PC-3 (cell line): ENCODE measurements at regions not wholly inside any gene's neighbourhood (a gene's known extent, or its start where the extent isn't known, plus 50 kb on each side); places are given as distances from the start of the nearest gene placed in this dataset.

ENCODE experiments used
- ATAC-seq: fragments of 200-7000 bp; cut with Tn5 transposase; 2 replicates; pipeline ENCODE4 v1.9.1; 2020; ENCODE audit warnings: mild to moderate bottlenecking, moderate library complexity
- BruUV-seq: library from RNA; stranded (reverse); fragments of 400-500 nt; replicated peaks from 2 replicates; lab custom pipeline; 2021; lab: Mats Ljungman, UMichigan
- CTCF ChIA-PET: fragments of 300-600 bp; sonication (Branson Sonifier 250); formaldehyde crosslinking; loops from one replicate; lab custom pipeline; 2022; ENCODE audit warnings: antibody characterized with exemption; lab: Charles Lee
- POLR2A ChIA-PET: fragments of 300-600 bp; sonication (Branson Sonifier 250); formaldehyde crosslinking; loops from one replicate; lab custom pipeline; 2022; ENCODE audit warnings: antibody characterized with exemption; ENCODE audit not compliant: unreplicated experiment; lab: Charles Lee
- DNase-seq: peaks from one replicate; pipeline ENCODE4 v3.0.0-alpha.2; 2015
- H2AFZ ChIP-seq: fragments of 300-600 bp; sonication (generic); 2 replicates; pipeline ENCODE4 v1.6.0; 2016; ENCODE audit warnings: antibody characterized with exemption, low read length
- H3F3A ChIP-seq: fragments of 300-600 bp; sonication (generic); one replicate; pipeline ENCODE4 v1.6.0; 2017; ENCODE audit warnings: antibody characterized with exemption, low read length, control low read depth, mild to moderate bottlenecking; ENCODE audit not compliant: unreplicated experiment
- H3K27ac ChIP-seq: fragments of 300-600 bp; sonication (generic); 2 replicates; pipeline ENCODE4 v1.5.1; 2016; ENCODE audit warnings: mild to moderate bottlenecking, low read length
- H3K27me3 ChIP-seq: fragments of 300-600 bp; sonication (generic); 2 replicates; pipeline ENCODE4 v1.6.1; 2016; ENCODE audit warnings: low read length, mixed read lengths
- H3K36me3 ChIP-seq: fragments of 300-600 bp; sonication (generic); 2 replicates; pipeline ENCODE4 v1.6.1; 2016; ENCODE audit warnings: low read depth, mixed run types, low read length, mixed read lengths
- H3K4me1 ChIP-seq: fragments of 300-600 bp; sonication (generic); 2 replicates; pipeline ENCODE4 v1.5.1; 2016; ENCODE audit warnings: low read length; ENCODE audit not compliant: insufficient read depth
- H3K4me2 ChIP-seq: fragments of 300-600 bp; sonication (generic); 2 replicates; pipeline ENCODE4 v1.6.0; 2016; ENCODE audit warnings: low read length
- H3K4me3 ChIP-seq: fragments of 300-600 bp; sonication (generic); 2 replicates; pipeline ENCODE4 v1.5.1; 2016; ENCODE audit warnings: mild to moderate bottlenecking, low read length, mixed read lengths
- H3K79me2 ChIP-seq: fragments of 300-600 bp; sonication (generic); 2 replicates; pipeline ENCODE4 v1.6.1; 2017; ENCODE audit warnings: low read length, mixed read lengths
- H3K9ac ChIP-seq: fragments of 300-600 bp; sonication (generic); 2 replicates; pipeline ENCODE4 v1.6.0; 2016; ENCODE audit warnings: mild to moderate bottlenecking, low read length
- H3K9me2 ChIP-seq: fragments of 300-600 bp; sonication (generic); replicated peaks from 2 replicates; pipeline ENCODE4 v1.6.1; 2016; ENCODE audit warnings: mixed run types, low read length, mixed read lengths
- H3K9me3 ChIP-seq: fragments of 300-600 bp; sonication (generic); 2 replicates; pipeline ENCODE4 v1.6.1; 2016; ENCODE audit warnings: low read length, mixed read lengths
- H4K20me1 ChIP-seq: fragments of 300-600 bp; sonication (generic); 2 replicates; pipeline ENCODE4 v1.6.1; 2016; ENCODE audit warnings: low read length, mixed read lengths
- EZH2 ChIP-seq: fragments of 300-600 bp; sonication (generic); IDR thresholded peaks from one replicate; pipeline ENCODE4 v1.6.1; 2017; ENCODE audit warnings: antibody characterized with exemption, mild to moderate bottlenecking, low read length; ENCODE audit not compliant: unreplicated experiment
- EZH2phosphoT487 ChIP-seq: fragments of 300-600 bp; sonication (generic); IDR thresholded peaks from 2 replicates; pipeline ENCODE4 v1.6.1; 2018; ENCODE audit warnings: mild to moderate bottlenecking, antibody characterized with exemption, low read length, borderline replicate concordance
- intact Hi-C: fragments of 100-400 bp; cut with micrococcal nuclease; formaldehyde crosslinking; loops from 2 replicates; pipeline ENCODE4 v1.9.0; 2023
- TF ChIP-seq, protein P1 (sequence below): fragments of 300-600 bp; sonication (generic); conservative IDR thresholded peaks from 2 replicates; pipeline ENCODE4 v1.5.1; 2017; ENCODE audit warnings: antibody characterized with exemption, low read depth, mild to moderate bottlenecking, low read length

DNA sequence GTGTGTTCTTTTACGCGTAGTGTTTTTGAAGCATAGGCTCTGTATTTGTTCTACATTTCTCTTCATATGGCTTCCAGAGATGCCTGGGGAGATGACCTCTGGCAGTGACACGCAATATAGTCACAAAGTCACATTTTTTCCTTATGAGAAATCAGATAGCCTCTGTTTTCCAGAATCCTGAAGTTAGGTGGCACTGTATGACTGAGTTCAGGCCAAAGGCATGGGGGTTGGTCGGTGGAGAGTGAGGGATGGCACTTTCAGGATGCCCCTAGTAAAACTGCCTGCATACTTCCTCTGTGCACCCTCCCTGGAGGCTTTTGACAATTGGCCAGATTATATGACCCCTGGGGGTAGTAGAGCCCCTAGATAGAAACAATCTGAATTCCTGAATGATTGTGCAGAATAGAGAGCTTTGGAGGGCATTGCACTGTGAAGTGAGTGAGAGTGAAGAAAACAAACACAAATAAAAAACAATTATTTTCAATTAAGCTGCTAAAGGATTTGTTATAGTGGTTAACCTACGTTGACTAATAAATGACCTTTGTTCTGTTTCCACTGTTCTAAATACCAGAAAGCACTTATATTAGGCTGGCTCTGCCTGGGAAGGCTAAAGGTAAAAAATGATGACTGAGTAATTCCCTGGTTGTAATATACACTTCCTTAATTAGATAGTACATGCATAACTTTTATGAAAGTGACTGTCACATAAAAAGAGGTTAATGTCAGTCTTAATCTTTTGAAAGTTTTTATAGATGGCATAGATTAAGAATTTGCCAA, 1660.8 kb downstream of the PLA2G4A start:
- peak; percentile 94 for ATAC-seq
- TF ChIP-seq, protein P1, sequence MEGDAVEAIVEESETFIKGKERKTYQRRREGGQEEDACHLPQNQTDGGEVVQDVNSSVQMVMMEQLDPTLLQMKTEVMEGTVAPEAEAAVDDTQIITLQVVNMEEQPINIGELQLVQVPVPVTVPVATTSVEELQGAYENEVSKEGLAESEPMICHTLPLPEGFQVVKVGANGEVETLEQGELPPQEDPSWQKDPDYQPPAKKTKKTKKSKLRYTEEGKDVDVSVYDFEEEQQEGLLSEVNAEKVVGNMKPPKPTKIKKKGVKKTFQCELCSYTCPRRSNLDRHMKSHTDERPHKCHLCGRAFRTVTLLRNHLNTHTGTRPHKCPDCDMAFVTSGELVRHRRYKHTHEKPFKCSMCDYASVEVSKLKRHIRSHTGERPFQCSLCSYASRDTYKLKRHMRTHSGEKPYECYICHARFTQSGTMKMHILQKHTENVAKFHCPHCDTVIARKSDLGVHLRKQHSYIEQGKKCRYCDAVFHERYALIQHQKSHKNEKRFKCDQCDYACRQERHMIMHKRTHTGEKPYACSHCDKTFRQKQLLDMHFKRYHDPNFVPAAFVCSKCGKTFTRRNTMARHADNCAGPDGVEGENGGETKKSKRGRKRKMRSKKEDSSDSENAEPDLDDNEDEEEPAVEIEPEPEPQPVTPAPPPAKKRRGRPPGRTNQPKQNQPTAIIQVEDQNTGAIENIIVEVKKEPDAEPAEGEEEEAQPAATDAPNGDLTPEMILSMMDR: peak; percentile 45
- TF ChIP-seq EZH2phosphoT487 (no peak), EZH2 (no peak)
- Histone ChIP-seq H3K9me3 (no peaks in the 10 kb centered on the region), H3K27me3 (no peaks in the 10 kb centered on the region), H3K36me3 (no peaks in the 10 kb centered on the region), H3K27ac (peak overlapping the region; percentile 56), H2AFZ (no peak overlapping the region), H4K20me1 (no peaks in the 10 kb centered on the region), H3K4me3 (no peak overlapping the region), H3F3A (no peaks in the 10 kb centered on the region), H3K9me2 (no peaks in the 10 kb centered on the region), H3K9ac (no peak overlapping the region), H3K4me2 (peak overlapping the region; percentile 59), H3K79me2 (no peaks in the 10 kb centered on the region), H3K4me1 (peaks cover 24% of the 10 kb centered on the region)
- no TSS peak for BruUV-seq
- ChIA-PET CTCF (no interaction called here), POLR2A (no interaction called here)
- peak; percentile 88 for DNase-seq
- intact Hi-C loops: loop anchor here (5.0 to 10.0 kb wide), 2 partner anchors 103 to 285 kb away; no protein-coding TSS in a partner anchor

DNA sequence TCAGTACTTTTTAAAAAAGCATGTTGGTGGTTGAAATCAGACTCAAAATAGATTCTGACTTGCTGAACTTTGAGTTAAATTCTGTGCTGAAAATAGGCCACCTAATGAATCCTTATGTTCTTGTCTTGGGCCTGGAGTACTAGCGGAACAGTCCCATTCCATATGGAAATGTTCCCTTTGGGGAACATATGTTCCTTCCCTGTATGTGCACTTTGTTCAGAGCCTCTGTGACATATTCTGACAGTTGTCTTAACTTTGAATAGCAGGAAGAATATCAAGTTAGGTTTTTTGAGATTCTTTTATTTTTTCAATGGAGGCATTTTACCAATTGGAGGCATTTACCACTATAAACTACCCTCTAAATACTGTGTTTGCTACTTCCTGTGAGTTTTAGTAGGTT, 1667.8 kb downstream of the PLA2G4A start:
- Histone ChIP-seq H3K4me2 (no peak overlapping the region), H3K9me3 (no peaks in the 10 kb centered on the region), H3K79me2 (no peaks in the 10 kb centered on the region), H2AFZ (no peak overlapping the region), H3K27me3 (no peaks in the 10 kb centered on the region), H3K27ac (no peak overlapping the region), H3K36me3 (no peaks in the 10 kb centered on the region), H3K4me3 (no peak overlapping the region), H3K4me1 (no peaks in the 10 kb centered on the region), H4K20me1 (no peaks in the 10 kb centered on the region), H3K9me2 (no peaks in the 10 kb centered on the region), H3K9ac (no peak overlapping the region), H3F3A (no peaks in the 10 kb centered on the region)
- no TSS peak for BruUV-seq
- ChIA-PET POLR2A (no interaction called here), CTCF (no interaction called here)
- DNase-seq (no peak), ATAC-seq (no peak)
- intact Hi-C loops: no loop called here
- TF ChIP-seq EZH2 (no peak), EZH2phosphoT487 (no peak)
- TF ChIP-seq, protein P1: no peak

DNA sequence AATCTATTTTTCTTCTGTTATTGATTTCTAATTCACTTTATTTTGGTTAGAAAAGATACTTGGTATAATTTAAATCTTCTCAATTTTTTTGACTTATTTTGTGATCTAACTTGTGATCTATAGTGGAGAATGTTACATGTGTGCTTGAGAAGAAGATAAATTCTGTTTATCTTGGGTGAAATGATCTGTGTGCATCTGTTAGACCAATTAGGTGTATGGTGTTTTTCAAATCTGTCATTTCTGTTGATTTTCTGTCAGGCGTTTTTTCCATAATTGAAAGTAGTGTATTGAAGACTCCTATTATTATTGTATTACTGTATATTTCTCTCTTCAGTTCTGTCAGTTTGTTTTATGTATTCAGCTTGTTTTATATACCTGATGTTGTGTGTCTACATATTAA, 1668.3 kb downstream of the PLA2G4A start:
- Histone ChIP-seq H2AFZ (no peak overlapping the region), H3K27ac (no peak overlapping the region), H3K79me2 (no peaks in the 10 kb centered on the region), H3K9me3 (no peaks in the 10 kb centered on the region), H3K4me2 (no peak overlapping the region), H3K27me3 (no peaks in the 10 kb centered on the region), H3F3A (no peaks in the 10 kb centered on the region), H3K9ac (no peak overlapping the region), H3K9me2 (no peaks in the 10 kb centered on the region), H3K4me1 (no peaks in the 10 kb centered on the region), H3K4me3 (no peak overlapping the region), H3K36me3 (no peaks in the 10 kb centered on the region), H4K20me1 (no peaks in the 10 kb centered on the region)
- TF ChIP-seq, protein P1: no peak
- no peak for TF ChIP-seq EZH2
- TF ChIP-seq EZH2phosphoT487: no peak
- ATAC-seq: no peak
- ChIA-PET POLR2A (no interaction called here), CTCF (no interaction called here)
- BruUV-seq: no TSS peak
- no peak for DNase-seq
- intact Hi-C loops: no loop called here
